ENCODE measurements at regions not wholly inside any gene's neighbourhood (a gene's known extent, or its start where the extent isn't known, plus 50 kb on each side); places are given as distances from the start of the nearest gene placed in this dataset.

DNA sequence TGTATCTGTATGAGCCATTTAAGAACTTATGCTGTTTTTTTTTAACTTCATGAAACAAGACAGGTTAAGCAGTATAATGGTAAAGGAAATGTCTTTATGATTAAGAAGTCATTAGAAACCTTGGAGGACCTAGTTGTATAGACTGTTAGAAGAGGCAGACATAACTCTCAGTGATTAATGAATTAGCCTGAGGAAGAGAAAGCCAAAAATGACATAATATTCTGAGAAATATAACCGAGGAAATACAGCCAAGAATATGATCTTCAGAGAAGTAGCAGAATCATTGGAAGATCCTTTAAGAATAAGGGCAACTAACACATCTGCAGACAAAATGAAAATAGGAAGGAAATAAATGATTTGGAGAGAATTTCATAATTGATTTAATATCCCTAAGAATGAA, 738.1 kb upstream of the NCAM2 start:
- TF ChIP-seq, protein P1, sequence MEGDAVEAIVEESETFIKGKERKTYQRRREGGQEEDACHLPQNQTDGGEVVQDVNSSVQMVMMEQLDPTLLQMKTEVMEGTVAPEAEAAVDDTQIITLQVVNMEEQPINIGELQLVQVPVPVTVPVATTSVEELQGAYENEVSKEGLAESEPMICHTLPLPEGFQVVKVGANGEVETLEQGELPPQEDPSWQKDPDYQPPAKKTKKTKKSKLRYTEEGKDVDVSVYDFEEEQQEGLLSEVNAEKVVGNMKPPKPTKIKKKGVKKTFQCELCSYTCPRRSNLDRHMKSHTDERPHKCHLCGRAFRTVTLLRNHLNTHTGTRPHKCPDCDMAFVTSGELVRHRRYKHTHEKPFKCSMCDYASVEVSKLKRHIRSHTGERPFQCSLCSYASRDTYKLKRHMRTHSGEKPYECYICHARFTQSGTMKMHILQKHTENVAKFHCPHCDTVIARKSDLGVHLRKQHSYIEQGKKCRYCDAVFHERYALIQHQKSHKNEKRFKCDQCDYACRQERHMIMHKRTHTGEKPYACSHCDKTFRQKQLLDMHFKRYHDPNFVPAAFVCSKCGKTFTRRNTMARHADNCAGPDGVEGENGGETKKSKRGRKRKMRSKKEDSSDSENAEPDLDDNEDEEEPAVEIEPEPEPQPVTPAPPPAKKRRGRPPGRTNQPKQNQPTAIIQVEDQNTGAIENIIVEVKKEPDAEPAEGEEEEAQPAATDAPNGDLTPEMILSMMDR (IDR thresholded peaks at IDR 0.05; ENCODE audit: insufficient read depth, low read depth, low read length): no peak
- TF ChIP-seq EZH2 (IDR thresholded peaks at IDR 0.05; ENCODE audit: insufficient read depth, low read length): no peak

Data from astrocyte (in vitro differentiated cells and primary cell).